ENCODE measurements at regions not wholly inside any gene's neighbourhood (a gene's known extent, or its start where the extent isn't known, plus 50 kb on each side); places are given as distances from the start of the nearest gene placed in this dataset.
A peak's percentile ranks its signal among the peaks of the same experiment; 100 is the strongest.
"Not testable (repeated sequence)": the region's sequence is repeated elsewhere in the genome, so short reads cannot be mapped to it uniquely, and the experiment has no call there.

DNA sequence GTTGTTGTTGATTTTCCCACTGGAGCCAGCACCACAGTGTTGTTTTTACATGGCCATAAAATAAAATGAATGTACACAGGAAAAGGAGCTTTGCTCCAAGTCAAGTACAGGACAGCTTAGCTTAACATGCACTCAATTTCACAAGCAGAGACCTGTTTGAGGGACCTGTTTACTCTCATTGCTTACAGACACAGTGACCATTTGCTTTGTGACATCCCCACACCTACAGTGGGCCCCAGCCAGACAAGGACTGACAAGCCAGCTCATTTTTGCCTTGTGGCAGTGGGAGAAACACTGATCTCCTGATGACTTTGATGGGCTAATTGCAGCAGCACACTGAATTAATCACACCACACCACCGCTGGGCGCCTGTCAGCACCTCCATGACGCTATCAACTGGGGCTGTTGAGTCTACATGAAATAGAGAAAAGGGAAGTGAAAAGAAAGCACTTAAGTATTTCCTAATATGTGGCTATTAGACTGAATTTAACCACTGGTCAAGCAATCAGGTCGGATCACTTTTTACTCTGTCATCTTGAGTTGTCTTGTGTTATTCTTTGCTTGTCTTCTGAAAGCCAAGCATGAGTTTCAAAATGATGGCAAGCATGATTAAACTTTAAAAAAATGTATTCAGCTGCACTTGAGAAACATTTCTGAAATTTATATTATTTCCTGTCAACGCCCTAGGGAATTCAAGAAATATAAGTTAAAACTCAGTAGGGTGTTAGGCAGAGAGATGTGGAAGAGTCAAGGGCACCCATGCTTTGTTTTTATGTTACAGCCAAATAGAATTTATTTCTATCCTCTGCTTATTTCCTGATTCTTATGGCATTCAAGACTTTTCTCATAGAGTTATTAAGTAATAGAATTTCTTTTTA is 557.7 kb downstream of the RAB28 start:
- DNase-seq = no peak

DNA sequence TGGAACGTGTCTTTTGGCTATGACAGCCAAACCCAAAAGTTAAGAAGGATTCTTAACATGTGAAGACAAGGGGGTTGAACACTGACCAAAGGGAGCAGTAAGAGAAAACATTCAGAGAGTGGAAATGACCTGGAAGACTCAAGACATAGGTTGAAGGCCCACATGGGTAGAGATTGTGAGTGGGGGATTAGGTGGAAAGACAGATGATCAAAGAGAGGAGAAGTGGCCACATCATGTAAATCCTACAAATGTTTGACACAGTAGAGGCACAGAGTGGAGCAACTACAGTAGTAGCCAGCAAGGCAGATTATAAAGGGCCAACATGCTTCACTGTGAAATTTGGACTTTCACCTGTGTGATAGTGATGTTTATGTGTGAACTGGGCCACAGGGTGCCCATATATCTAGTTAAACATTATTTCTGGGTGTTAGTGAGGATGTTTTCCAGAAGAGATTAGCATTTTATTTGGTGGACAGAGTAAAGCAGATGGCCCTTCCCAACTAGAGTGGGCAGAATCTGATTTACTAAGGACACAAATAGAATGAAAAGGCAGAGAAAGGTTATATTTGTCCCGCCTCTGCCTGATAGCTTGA is 559.3 kb downstream of the RAB28 start:
- DNase-seq = no peak

DNA sequence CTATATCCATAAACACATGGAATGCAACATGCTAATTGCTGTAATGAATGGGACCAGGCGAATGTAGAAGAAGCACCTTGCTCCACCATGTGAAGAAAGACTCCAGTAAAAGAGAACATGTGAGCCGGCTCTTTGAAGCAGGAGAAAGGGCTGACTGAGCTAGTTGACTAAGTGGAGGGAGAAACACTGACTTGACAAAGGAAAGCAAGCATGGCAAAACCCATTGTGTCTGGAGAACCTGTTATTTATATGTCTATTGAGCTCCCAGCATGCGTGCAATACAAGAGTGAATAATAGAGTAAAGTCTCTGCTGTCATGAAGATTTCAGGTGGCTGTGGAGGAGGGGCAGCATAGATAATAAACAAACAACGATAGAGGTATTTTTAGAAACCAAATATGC is 559.9 kb downstream of the RAB28 start:
- no peak for DNase-seq

DNA sequence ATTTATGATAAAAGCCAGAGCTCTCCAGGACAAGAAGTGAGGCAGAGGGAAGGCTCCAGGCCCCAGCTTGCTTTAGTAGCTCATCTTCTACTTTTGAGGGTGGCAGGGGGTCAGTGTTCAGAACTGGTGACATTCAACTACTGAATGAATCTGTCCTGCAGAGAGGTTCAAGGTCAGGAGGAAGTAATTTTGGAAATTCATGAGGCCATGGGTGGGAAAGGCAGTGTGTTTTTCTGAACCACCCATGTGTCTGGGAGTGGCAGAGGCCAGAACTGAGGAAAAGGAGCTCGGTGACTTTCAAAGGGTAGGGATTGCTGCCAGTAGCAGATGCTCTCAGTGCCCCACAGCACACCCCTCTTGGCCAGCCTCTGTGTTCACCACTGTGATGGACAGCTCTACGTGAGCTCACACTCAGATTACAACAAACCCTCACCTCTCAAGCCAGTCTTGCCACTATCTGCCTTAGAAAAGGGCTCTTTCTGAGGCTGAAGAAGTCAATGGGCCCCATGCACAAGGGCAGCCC is 571.2 kb downstream of the RAB28 start:
- no peak for DNase-seq

GRCh38 chr4:12911750-12912358 is 572.3 kb downstream of the RAB28 start:
- DNase-seq = no peak

- not testable (repeated sequence) for DNase-seq
Observed at GRCh38 chr4:12903640-12904039, 580.5 kb downstream of the RAB28 start.

GRCh38 chr4:12902735-12903134 is 581.4 kb downstream of the RAB28 start:
- no peak for DNase-seq

GRCh38 chr4:12897954-12898353 is 586.2 kb downstream of the RAB28 start:
- DNase-seq = no peak

DNA sequence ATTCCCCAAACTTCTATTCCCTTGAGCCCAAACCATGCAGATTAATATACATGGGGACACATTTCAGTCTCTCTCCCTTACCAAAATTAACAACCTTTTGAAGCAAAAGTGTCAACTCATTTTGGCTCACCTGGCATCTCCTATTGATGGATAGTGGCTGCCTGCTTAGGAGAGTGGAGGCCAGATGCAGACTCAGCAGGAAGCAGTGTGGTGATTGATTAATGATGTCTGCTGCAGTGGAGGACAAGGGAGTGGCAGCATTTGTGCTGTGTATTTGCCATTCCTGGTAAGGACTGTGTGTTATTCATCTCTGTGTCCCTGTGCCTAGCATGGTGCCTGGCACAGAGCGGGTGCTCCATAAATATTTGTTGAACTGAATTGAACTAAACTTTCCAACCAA is 590.1 kb downstream of the RAB28 start:
- DNase-seq = no peak

- DNase-seq = no peak
Observed at GRCh38 chr4:12889054-12889453, 595.1 kb downstream of the RAB28 start.

DNA sequence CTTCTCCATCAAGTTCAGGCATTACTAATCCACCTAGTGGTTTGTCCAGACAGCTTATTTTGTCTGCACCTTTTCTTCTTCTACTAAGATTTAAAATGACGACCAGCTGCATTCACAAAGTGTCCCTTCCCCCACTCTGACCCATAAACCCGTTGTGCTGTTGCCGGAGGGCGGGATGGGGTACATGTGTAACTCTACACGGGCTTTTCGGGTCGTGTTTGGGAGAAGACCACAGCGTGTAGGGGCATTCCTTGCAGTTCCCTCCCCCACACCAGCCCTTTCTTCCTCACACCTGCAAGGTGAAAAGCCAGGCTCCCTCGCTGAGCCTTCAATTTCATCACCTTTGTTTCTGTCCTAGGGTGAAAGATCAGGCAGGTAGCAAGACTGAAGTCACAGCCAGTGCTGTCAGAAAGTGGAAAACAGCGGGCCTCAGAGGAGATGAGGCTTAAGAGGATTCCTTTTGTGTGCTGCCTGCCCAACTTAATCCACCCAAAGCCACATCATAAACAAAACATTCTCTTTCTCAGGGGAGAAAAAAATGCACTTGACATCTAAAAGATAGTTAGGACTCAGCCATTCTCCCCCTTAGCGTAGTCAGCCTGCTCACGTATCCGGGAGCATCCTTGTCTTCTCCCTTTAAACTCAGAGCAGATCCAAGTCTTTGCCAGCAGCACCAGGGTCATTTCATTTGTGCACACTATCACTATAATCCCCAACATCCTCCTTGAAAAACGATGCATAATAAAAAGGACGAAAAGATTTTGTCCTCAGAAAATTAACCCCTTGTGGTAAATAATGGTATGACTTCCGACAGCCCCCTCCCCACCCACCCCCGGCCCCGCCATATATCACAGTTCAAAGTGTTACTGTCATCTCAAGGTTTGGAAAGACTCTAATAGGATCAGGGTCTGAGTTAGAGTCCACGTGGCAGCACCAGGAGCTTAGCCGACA is 599.0 kb downstream of the RAB28 start:
- no peak for DNase-seq

- no peak for DNase-seq
Observed at GRCh38 chr4:12881945-12882584, 602.1 kb downstream of the RAB28 start.

DNA sequence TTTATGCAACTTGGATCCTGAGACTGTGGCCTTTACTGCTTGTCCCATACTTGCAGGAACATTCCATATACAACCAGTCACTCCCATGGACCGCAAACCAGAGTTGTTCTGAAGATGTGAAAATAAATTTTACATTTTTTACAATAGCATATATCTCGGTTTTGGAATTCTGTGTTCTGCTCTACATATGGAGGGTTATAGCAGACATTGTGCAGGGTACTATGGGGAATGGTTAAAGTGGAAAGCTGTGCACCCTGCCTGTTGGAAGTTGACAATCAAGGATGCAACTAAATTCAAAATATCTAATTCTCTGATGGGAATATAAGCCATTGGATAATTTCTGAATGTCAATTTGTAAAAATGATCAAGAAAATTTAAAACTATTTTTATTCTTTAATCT is 603.3 kb downstream of the RAB28 start:
- DNase-seq = no peak

DNA sequence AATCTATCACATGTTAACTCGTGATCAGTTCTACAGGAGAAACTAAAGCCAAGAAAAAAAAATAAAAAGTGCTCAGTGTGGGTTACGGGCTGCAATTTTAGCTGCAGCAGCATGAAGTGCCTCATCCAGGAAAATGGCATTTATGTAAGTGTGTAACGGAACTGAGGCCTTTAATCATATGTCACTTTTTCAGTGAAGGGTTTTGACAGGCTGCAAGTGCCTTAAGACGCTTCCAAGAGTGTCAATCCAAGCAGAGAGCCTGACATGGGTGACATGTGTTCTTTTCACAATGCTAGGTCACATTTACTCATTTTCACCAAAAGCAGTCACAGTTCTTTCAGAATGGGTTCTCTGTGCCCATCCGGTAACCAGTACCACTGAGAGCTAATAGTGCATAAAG is 604.6 kb downstream of the RAB28 start:
- DNase-seq = no peak

- no peak for DNase-seq
Observed at GRCh38 chr4:12875640-12876243, 608.4 kb downstream of the RAB28 start.

- DNase-seq = no peak
Observed at GRCh38 chr4:12873351-12873750, 610.8 kb downstream of the RAB28 start.

GRCh38 chr4:12861422-12861821 is 622.7 kb downstream of the RAB28 start:
- no peak for DNase-seq

DNA sequence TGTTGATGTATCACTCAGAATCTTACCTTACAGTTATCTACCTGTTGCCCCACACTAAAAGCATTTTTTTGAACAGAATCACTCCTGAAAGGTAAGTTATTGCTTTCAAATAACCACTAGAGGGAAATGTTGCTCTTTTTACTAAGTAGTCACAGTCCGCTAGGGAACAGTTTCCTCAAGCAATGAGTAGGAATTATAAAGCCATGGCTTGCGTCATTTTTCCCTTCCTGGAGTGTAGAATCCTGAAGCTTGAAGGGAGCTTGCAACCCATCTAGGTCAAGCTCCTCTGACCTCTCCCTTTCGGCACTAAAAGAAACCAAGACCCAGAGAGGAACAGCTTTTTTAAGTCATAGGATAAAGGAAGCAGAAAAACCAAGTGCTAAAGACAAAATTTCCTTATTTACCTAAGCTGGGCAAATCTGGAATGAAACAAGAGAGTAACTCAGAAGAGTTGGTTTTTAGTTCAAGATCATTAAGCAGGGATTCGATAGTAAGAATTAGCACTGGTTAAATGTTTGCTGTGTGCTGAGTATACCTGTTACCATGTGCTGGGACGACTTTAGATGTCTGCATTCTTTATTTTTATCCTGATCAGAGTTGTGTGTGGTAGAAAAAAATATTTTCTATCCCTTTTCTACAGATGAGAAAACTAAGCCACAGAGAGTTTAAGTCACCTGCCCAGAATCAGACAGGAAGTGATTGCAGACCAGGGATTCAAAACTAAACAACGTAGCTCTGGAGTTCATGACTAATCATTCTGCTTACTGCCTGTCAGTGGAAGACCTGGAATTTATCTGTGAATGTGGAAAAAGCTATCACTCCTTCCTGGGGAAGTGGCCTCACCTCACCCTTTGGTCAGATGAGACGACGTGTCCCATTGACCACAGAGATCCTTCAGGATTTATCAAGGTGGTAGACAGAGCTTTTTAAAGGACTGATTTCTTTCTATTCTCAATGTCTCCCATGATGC is 631.5 kb downstream of the RAB28 start:
- peak; percentile 22 for DNase-seq

DNA sequence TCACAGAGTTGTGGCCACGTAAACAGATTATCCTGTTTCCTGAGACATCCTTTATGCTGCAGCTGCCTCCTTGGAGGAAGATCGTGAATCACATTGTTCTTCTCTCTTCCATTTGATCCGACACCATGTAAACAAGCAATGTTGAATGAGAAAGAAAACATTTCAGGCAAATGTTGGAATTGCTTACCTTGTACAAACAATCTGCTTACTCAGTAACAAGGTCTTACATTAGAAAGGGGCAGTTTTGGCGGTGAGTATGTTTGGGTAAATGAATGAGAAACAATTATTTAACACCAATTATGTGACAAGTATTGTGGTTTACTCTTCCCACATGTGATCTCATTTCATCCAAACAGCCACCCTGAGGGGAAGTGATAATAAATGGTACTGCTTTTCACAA is 637.8 kb downstream of the RAB28 start:
- no peak for DNase-seq

DNA sequence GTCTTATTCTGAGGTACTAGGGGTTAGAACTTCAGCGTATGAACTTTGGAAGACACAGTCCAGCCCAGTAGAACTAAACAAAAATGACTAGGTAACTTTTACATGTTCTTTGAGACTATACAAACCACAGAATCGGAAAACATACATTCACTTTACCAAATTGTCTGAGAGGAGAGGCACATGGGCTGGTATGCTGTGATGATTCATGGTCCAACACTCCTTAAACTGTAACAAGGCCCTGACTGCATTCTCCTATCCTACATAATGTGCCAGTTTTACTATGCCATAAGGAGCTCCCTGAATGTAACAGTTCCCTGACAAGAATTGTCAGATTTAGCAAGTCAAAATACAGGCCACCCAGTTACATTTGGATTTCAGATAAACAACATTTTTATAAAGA is 640.0 kb downstream of the RAB28 start:
- no peak for DNase-seq

DNA sequence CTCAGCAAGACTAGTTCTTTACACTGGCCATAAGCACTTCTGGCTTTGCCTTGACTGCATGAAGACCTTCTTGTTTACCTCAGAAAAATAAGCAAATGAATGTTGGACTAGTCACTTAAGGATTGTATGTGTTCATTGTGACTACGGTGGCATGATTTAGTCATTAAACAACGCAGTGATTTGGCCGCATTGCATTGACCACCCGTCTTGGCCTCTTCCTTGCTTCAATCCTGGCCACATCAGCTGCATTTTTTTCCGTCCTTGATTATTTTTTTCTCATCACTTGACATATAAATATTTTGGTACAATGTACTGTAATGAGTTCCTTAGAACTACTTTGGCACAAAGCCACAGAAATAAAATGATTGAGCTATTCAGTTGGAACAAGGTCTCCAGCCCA is 656.2 kb downstream of the RAB28 start:
- DNase-seq = no peak

Data from GF-D8 (cell line).